ENCODE measurements at regions not wholly inside any gene's neighbourhood (a gene's known extent, or its start where the extent isn't known, plus 50 kb on each side); places are given as distances from the start of the nearest gene placed in this dataset.
A peak's percentile ranks its signal among the peaks of the same experiment; 100 is the strongest.

- DNase-seq (no peak), ATAC-seq (no peak)
- intact Hi-C loops (cut with DNase I), result no loop called here
Measured at GRCh38 chr2:102942107-102942506, 180.3 kb downstream of the TMEM182 start.

- DNase-seq (no peak), ATAC-seq (no peak)
- intact Hi-C loops (cut with DNase I), result no loop called here
Measured at GRCh38 chr2:102943251-102943650, 181.4 kb downstream of the TMEM182 start.

GRCh38 chr2:102950371-102950946 lies 188.6 kb downstream of the TMEM182 start:
- ATAC-seq (no peak), DNase-seq (no peak)
- intact Hi-C loops (cut with DNase I), result no loop called here

- no peak for ATAC-seq
- intact Hi-C loops (cut with DNase I), result no loop called here
Measured at GRCh38 chr2:102951249-102951648, 189.4 kb downstream of the TMEM182 start.

GRCh38 chr2:102967451-102967850 lies 205.6 kb downstream of the TMEM182 start:
- intact Hi-C loops (cut with DNase I), result no loop called here
- DNase-seq, result no peak
- ATAC-seq, result no peak

More at GRCh38 chr2:102951249-102951648, 189.4 kb downstream of the TMEM182 start:
- DNase-seq, result no peak

- DNase-seq, result no peak
- ATAC-seq, result no peak
- intact Hi-C loops (cut with DNase I), result no loop called here
Measured at GRCh38 chr2:102968375-102968774, 206.5 kb downstream of the TMEM182 start.

GRCh38 chr2:102971701-102972100 lies 209.9 kb downstream of the TMEM182 start:
- ATAC-seq, result no peak
- DNase-seq, result no peak
- intact Hi-C loops (cut with DNase I), result no loop called here

- intact Hi-C loops (cut with DNase I), result no loop called here
- DNase-seq (no peak), ATAC-seq (peak; percentile 50 to 67)
Measured at GRCh38 chr2:102975996-102976975, 214.5 kb downstream of the TMEM182 start.

GRCh38 chr2:102977426-102978090 lies 215.7 kb downstream of the TMEM182 start:
- ATAC-seq, result no peak
- intact Hi-C loops (cut with DNase I), result no loop called here
- DNase-seq, result no peak

- no peak for DNase-seq
- intact Hi-C loops (cut with DNase I), result no loop called here
- no peak for ATAC-seq
Measured at GRCh38 chr2:102978091-102978490, 216.3 kb downstream of the TMEM182 start.

- no peak for ATAC-seq
- intact Hi-C loops (cut with DNase I), result no loop called here
- no peak for DNase-seq
Measured at GRCh38 chr2:102979429-102979828, 217.6 kb downstream of the TMEM182 start.

- no peak for ATAC-seq
- intact Hi-C loops (cut with DNase I), result no loop called here
- DNase-seq, result no peak
Measured at GRCh38 chr2:102983786-102984185, 222.0 kb downstream of the TMEM182 start.

GRCh38 chr2:102986826-102987490 lies 225.1 kb downstream of the TMEM182 start:
- no peak for ATAC-seq
- no peak for DNase-seq
- intact Hi-C loops (cut with DNase I), result no loop called here

- ATAC-seq, result no peak
- intact Hi-C loops (cut with DNase I), result no loop called here
- no peak for DNase-seq
Measured at GRCh38 chr2:102992607-102993006, 230.8 kb downstream of the TMEM182 start.

- no peak for DNase-seq
- ATAC-seq, result no peak
- intact Hi-C loops (cut with DNase I), result no loop called here
Measured at GRCh38 chr2:102999958-103000357, 238.1 kb downstream of the TMEM182 start.

GRCh38 chr2:103002954-103003353 lies 241.1 kb downstream of the TMEM182 start:
- DNase-seq (no peak), ATAC-seq (no peak)
- intact Hi-C loops (cut with DNase I), result no loop called here

GRCh38 chr2:103003750-103004260 lies 242.0 kb downstream of the TMEM182 start:
- DNase-seq, result no peak
- no peak for ATAC-seq
- intact Hi-C loops (cut with DNase I), result no loop called here

- intact Hi-C loops (cut with DNase I), result no loop called here
- ATAC-seq (no peak), DNase-seq (no peak)
Measured at GRCh38 chr2:103004426-103004942, 242.7 kb downstream of the TMEM182 start.

- no peak for ATAC-seq
- intact Hi-C loops (cut with DNase I), result no loop called here
- DNase-seq, result no peak
Measured at GRCh38 chr2:103005393-103005792, 243.6 kb downstream of the TMEM182 start.

Measured in left cardiac atrium (tissue), 4 donors.